Lower leg skin (tissue), 3 donors: ENCODE measurements at regions not wholly inside any gene's neighbourhood (a gene's known extent, or its start where the extent isn't known, plus 50 kb on each side); places are given as distances from the start of the nearest gene placed in this dataset.

ENCODE experiments used
- POLR2A ChIP-seq, 2 donors: fragments of 450-650 bp; IDR thresholded peaks; one replicate each; pipeline ENCODE4 v1.6.1; 2016 to 2017; ENCODE audit warnings: antibody characterized with exemption in 2 of 2, mild to moderate bottlenecking in 1 of 2, moderate library complexity in 1 of 2
- TF ChIP-seq, protein P1 (sequence below), 3 donors: fragments of 450-650 bp; IDR thresholded peaks; one replicate each; pipeline ENCODE4 v1.5.1; 2016; ENCODE audit warnings: antibody characterized with exemption in 3 of 3, mild to moderate bottlenecking in 3 of 3, moderate library complexity in 2 of 3

DNA sequence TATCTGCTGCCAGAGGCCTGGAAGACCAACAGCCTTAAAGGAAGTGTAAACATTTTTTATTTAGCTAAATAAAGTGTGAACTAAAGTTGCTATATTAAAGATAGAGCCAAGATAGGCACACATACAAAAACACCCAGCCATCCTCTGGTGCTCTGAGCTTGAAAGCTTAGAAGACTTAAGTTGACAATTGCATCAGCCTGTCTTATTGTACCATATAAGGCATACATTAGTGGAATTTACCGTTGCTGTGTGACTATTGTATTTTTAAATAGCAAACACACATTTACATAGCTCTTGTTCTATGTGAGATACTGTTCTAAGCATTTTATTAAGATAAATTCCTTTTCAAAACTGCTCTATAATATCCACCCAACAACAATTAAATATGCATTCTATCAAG is 736.6 kb upstream of the ZEB2 start:
- TF ChIP-seq, protein P1, sequence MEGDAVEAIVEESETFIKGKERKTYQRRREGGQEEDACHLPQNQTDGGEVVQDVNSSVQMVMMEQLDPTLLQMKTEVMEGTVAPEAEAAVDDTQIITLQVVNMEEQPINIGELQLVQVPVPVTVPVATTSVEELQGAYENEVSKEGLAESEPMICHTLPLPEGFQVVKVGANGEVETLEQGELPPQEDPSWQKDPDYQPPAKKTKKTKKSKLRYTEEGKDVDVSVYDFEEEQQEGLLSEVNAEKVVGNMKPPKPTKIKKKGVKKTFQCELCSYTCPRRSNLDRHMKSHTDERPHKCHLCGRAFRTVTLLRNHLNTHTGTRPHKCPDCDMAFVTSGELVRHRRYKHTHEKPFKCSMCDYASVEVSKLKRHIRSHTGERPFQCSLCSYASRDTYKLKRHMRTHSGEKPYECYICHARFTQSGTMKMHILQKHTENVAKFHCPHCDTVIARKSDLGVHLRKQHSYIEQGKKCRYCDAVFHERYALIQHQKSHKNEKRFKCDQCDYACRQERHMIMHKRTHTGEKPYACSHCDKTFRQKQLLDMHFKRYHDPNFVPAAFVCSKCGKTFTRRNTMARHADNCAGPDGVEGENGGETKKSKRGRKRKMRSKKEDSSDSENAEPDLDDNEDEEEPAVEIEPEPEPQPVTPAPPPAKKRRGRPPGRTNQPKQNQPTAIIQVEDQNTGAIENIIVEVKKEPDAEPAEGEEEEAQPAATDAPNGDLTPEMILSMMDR (IDR thresholded peaks at IDR 0.05), result no peak
- TF ChIP-seq POLR2A (IDR thresholded peaks at IDR 0.05), result no peak
